HCT116 (cell line): ENCODE measurements at regions not wholly inside any gene's neighbourhood (a gene's known extent, or its start where the extent isn't known, plus 50 kb on each side); places are given as distances from the start of the nearest gene placed in this dataset.

Experiments used
- ATF3 ChIP-seq: IDR thresholded peaks from 2 replicates; pipeline ENCODE4 v1.6.1; 2012
- ELF1 ChIP-seq: IDR thresholded peaks from 2 replicates; pipeline ENCODE4 v1.6.1; 2012; ENCODE audit warnings: low read depth, borderline replicate concordance
- JUND ChIP-seq: IDR thresholded peaks from 2 replicates; pipeline ENCODE4 v1.6.1; 2012
- POLR2A ChIP-seq: IDR thresholded peaks from 2 replicates; pipeline ENCODE4 v1.7.0; 2011; ENCODE audit warnings: borderline replicate concordance; ENCODE audit not compliant: insufficient read depth, insufficient read length; ENCODE audit errors: extremely low read depth
- POLR2AphosphoS5 ChIP-seq: IDR thresholded peaks from 2 replicates; pipeline ENCODE4 v1.6.1; 2011; ENCODE audit warnings: mild to moderate bottlenecking, low read depth, low read length, moderate library complexity
- YY1 ChIP-seq: IDR thresholded peaks from 2 replicates; pipeline ENCODE4 v1.6.1; 2011; ENCODE audit warnings: low read length, low read depth, moderate library complexity, mild to moderate bottlenecking; ENCODE audit not compliant: insufficient replicate concordance; ENCODE audit errors: extremely low read depth
- TF ChIP-seq, protein P1 (sequence below), 3 experiments: fragments of 200-600 bp in 1 of 3; sonication (generic) in 1 of 3; IDR thresholded peaks in 2 of 3; conservative IDR thresholded peaks in 1 of 3; 2 replicates each; pipeline ENCODE4 v1.5.1; 2012 to 2017; ENCODE audit warnings: low read depth in 2 of 3, low read length in 2 of 3, antibody characterized with exemption in 1 of 3, borderline replicate concordance in 1 of 3, control low read depth in 1 of 3, mild to moderate bottlenecking in 1 of 3, mixed read lengths in 1 of 3, mixed run types in 1 of 3, moderate library complexity in 1 of 3; ENCODE audit not compliant: insufficient read depth in 1 of 3

GRCh38 chr3:145620002-145620401 is 541.0 kb downstream of the PLOD2 start:
- TF ChIP-seq, protein P1, sequence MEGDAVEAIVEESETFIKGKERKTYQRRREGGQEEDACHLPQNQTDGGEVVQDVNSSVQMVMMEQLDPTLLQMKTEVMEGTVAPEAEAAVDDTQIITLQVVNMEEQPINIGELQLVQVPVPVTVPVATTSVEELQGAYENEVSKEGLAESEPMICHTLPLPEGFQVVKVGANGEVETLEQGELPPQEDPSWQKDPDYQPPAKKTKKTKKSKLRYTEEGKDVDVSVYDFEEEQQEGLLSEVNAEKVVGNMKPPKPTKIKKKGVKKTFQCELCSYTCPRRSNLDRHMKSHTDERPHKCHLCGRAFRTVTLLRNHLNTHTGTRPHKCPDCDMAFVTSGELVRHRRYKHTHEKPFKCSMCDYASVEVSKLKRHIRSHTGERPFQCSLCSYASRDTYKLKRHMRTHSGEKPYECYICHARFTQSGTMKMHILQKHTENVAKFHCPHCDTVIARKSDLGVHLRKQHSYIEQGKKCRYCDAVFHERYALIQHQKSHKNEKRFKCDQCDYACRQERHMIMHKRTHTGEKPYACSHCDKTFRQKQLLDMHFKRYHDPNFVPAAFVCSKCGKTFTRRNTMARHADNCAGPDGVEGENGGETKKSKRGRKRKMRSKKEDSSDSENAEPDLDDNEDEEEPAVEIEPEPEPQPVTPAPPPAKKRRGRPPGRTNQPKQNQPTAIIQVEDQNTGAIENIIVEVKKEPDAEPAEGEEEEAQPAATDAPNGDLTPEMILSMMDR (IDR thresholded peaks at IDR 0.05 in 2 of 3, conservative IDR thresholded peaks at IDR 0.05 in 1 of 3; ENCODE audit: borderline replicate concordance in 1 of 3, insufficient read depth in 1 of 3, low read depth in 2 of 3, low read length in 2 of 3) = no peak
- no peak for TF ChIP-seq ATF3
- no peak for TF ChIP-seq POLR2AphosphoS5
- no peak for TF ChIP-seq POLR2A
- no peak for TF ChIP-seq ELF1
- TF ChIP-seq YY1 = no peak
- TF ChIP-seq JUND = no peak
